RWPE2 (cell line): ENCODE measurements at regions not wholly inside any gene's neighbourhood (a gene's known extent, or its start where the extent isn't known, plus 50 kb on each side); places are given as distances from the start of the nearest gene placed in this dataset.

Experiments used
- ATAC-seq: fragments of 200-7000 bp; cut with Tn5 transposase; 3 replicates; pipeline ENCODE4 v1.9.1; 2021; ENCODE audit warnings: low read depth
- DNase-seq: peaks from one replicate; pipeline ENCODE4 v3.0.0-alpha.2; 2020; ENCODE audit warnings: low spot score
- H3K27ac ChIP-seq: fragments of 450-650 bp; 2 replicates; pipeline ENCODE4 v1.5.1; 2017; ENCODE audit warnings: mild to moderate bottlenecking; ENCODE audit not compliant: poor library complexity, severe bottlenecking
- H3K27me3 ChIP-seq: fragments of 250-450 bp; sonication (Bioruptor Pico); 2 replicates; pipeline ENCODE4 v1.5.1; 2021; ENCODE audit warnings: mild to moderate bottlenecking, moderate library complexity; ENCODE audit not compliant: insufficient read depth, poor library complexity, severe bottlenecking
- H3K36me3 ChIP-seq: fragments of 250-450 bp; sonication (Bioruptor Pico); 2 replicates; pipeline ENCODE4 v1.5.1; 2020; ENCODE audit warnings: low read depth, mild to moderate bottlenecking, moderate library complexity
- H3K4me1 ChIP-seq: fragments of 250-450 bp; sonication (Bioruptor Pico); 2 replicates; pipeline ENCODE4 v1.5.1; 2021; ENCODE audit warnings: mild to moderate bottlenecking, moderate library complexity; ENCODE audit not compliant: insufficient read depth, poor library complexity, severe bottlenecking
- H3K4me3 ChIP-seq: fragments of 250-450 bp; sonication (Bioruptor Pico); 2 replicates; pipeline ENCODE4 v1.5.1; 2021; ENCODE audit warnings: mild to moderate bottlenecking, moderate library complexity; ENCODE audit not compliant: severe bottlenecking
- H3K9me3 ChIP-seq: fragments of 250-450 bp; sonication (Bioruptor Pico); 2 replicates; pipeline ENCODE4 v1.5.1; 2021; ENCODE audit warnings: mild to moderate bottlenecking, moderate library complexity; ENCODE audit not compliant: severe bottlenecking
- TF ChIP-seq, protein P1 (sequence below): fragments of 450-650 bp; IDR thresholded peaks from one replicate; pipeline ENCODE4 v1.5.1; 2017; ENCODE audit warnings: mild to moderate bottlenecking, moderate library complexity; ENCODE audit not compliant: poor library complexity, severe bottlenecking

- TF ChIP-seq, protein P1, sequence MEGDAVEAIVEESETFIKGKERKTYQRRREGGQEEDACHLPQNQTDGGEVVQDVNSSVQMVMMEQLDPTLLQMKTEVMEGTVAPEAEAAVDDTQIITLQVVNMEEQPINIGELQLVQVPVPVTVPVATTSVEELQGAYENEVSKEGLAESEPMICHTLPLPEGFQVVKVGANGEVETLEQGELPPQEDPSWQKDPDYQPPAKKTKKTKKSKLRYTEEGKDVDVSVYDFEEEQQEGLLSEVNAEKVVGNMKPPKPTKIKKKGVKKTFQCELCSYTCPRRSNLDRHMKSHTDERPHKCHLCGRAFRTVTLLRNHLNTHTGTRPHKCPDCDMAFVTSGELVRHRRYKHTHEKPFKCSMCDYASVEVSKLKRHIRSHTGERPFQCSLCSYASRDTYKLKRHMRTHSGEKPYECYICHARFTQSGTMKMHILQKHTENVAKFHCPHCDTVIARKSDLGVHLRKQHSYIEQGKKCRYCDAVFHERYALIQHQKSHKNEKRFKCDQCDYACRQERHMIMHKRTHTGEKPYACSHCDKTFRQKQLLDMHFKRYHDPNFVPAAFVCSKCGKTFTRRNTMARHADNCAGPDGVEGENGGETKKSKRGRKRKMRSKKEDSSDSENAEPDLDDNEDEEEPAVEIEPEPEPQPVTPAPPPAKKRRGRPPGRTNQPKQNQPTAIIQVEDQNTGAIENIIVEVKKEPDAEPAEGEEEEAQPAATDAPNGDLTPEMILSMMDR, result no peak
- no peaks in the 10 kb centered on the region for H3K9me3 ChIP-seq
- H3K4me1 ChIP-seq, result no peaks in the 10 kb centered on the region
- no peak for DNase-seq
- no peak overlapping the region for H3K4me3 ChIP-seq
- H3K27me3 ChIP-seq, result no peaks in the 10 kb centered on the region
- no peak overlapping the region for H3K27ac ChIP-seq
- no peak for ATAC-seq
- no peaks in the 10 kb centered on the region for H3K36me3 ChIP-seq
Measured at GRCh38 chr12:78483767-78484315, 380.7 kb upstream of the SYT1 start.

- Histone ChIP-seq H3K9me3 (no peaks in the 10 kb centered on the region), H3K4me3 (no peak overlapping the region), H3K4me1 (no peaks in the 10 kb centered on the region), H3K27me3 (no peaks in the 10 kb centered on the region), H3K36me3 (no peaks in the 10 kb centered on the region), H3K27ac (no peak overlapping the region)
- TF ChIP-seq, protein P1, result no peak
- ATAC-seq, result no peak
- no peak for DNase-seq
Measured at GRCh38 chr12:78489990-78490389, 374.6 kb upstream of the SYT1 start.

DNA sequence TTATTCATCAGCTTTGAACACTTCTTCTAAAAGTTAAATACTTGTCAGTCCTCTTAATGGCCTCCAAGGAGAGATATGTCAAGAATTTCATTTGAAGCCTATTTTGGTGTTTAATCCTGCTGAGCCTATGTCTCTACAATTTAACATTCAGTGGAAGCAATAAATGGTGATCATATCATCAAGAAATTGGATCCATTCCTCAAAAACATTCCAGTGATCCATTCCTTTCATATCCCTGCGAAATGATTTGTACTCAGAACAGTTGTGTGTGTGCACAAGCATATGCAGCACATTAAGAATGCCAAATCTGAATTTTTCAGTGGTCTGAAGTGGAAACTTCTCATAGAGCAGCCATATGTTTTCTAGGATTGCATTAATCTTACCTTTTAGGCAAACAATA is 373.7 kb upstream of the SYT1 start:
- Histone ChIP-seq H3K9me3 (no peaks in the 10 kb centered on the region), H3K4me3 (no peak overlapping the region), H3K27ac (no peak overlapping the region), H3K27me3 (no peaks in the 10 kb centered on the region), H3K36me3 (no peaks in the 10 kb centered on the region), H3K4me1 (no peaks in the 10 kb centered on the region)
- DNase-seq (no peak), ATAC-seq (no peak)
- TF ChIP-seq, protein P1, result no peak

DNA sequence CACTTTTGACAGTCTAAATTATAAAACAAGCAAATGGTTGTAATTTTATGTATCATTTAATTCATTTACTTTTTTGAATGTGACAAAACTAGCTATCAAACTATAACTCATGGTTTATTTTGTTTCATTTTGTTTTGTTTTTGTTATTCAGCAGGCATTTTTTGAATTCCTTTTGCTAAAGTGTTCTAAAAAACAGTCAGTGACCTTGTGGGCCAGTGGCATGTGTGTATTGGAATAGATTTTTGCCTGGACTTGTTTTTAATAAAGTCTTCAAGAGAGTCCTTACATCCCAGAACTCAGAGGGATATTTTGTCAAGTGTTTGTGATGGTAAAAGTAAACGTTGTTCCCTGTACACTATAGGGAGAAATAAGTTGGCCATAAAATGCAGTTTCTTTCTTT is 369.7 kb upstream of the SYT1 start:
- TF ChIP-seq, protein P1, result no peak
- Histone ChIP-seq H3K4me3 (no peak overlapping the region), H3K4me1 (no peaks in the 10 kb centered on the region), H3K27me3 (no peaks in the 10 kb centered on the region), H3K27ac (no peak overlapping the region), H3K9me3 (no peaks in the 10 kb centered on the region), H3K36me3 (no peaks in the 10 kb centered on the region)
- no peak for ATAC-seq
- no peak for DNase-seq

DNA sequence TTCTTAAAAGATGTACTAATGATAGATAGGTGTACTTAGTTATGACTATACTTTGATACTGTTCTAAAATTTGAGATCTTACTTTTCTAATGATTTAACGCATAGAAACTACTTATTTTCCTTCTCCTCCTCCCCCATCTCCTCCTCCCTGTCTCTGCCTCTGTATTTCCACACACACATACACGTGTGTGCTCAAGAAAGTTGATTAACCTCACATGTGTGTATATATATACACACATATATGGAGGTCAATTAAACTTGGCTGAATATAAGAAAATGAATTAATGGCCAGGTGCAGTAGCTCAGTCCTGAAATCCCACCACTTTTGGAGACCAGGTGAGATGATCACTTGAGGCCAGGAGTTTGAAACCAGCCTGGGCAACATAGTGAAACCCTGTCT is 362.7 kb upstream of the SYT1 start:
- DNase-seq (no peak), ATAC-seq (no peak)
- no peaks in the 10 kb centered on the region for H3K36me3 ChIP-seq
- H3K4me3 ChIP-seq, result no peak overlapping the region
- H3K27ac ChIP-seq, result no peak overlapping the region
- TF ChIP-seq, protein P1, result no peak
- no peaks in the 10 kb centered on the region for H3K27me3 ChIP-seq
- H3K9me3 ChIP-seq, result no peaks in the 10 kb centered on the region
- H3K4me1 ChIP-seq, result no peaks in the 10 kb centered on the region
